ENCODE measurements at regions not wholly inside any gene's neighbourhood (a gene's known extent, or its start where the extent isn't known, plus 50 kb on each side); places are given as distances from the start of the nearest gene placed in this dataset.
"Not testable (repeated sequence)": the region's sequence is repeated elsewhere in the genome, so short reads cannot be mapped to it uniquely, and the experiment has no call there.

GRCh38 chr10:76815505-76815904, 822.1 kb downstream of the KCNMA1 start:
- not testable (repeated sequence) for DNase-seq (ENCODE audit: low spot score)

GRCh38 chr10:76811430-76811829, 826.2 kb downstream of the KCNMA1 start:
- DNase-seq (ENCODE audit: low spot score), result no peak

- DNase-seq (ENCODE audit: low spot score), result no peak
Measured at GRCh38 chr10:76788452-76788811, 849.2 kb downstream of the KCNMA1 start.

DNA sequence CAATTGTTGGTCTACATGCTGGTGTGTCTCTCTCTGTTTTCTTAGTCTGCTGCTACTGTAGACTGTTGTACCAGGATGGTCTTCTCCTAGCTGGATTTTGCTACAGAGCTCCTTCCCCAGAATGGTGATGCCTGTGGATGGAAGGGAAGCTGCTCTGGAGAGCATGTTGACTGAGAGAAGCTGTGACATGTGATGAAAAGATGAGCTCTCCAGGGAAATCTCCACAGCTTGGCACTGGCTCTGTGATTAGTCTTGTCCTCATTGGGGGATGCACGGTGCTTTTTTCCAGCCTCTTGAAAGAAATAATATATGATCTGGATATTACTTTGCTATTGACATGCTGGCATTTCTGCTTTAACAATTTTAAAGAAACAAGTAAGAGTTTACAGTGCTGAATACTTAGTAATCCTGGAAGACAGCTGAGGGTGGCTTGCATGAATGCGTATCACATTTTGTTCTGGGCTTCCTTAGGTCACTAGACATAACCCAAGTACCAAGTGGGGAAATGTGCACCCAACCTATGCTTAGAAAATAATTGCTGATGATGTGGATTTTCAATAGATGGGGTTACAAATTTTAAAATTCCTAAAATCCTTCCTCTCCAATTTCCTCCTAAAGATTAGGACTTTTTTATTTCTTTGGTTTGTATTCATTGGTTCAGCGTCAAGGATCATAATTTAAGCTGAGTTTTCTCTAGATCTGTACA, 849.7 kb downstream of the KCNMA1 start:
- DNase-seq (ENCODE audit: low spot score), result no peak

DNA sequence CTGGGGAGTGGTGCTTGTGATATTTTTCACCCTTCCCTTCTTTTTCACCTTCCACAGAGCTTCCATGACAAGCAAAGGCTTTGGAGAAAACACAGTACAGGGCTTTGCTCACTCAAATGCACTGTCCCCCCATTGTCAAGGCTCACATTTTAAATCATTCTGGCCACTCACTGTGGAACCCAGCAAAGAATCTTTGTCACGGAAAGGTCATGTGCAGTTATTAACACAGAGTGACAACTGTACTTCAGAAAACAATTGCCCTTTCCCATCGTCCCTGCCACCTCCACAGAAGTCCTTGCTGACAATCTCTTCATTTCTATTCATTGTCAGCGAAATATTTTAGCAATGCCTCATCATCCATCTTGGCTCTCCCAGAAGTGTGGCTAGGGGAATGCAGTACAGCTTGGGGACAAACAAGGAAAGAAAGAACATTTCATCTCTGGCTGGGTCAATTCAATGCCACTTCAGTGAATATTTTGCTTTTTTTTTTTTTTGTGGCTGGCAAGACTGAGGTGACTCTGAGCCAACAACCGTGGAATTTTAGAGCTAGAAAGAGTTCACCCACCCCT, 851.0 kb downstream of the KCNMA1 start:
- DNase-seq (ENCODE audit: low spot score), result no peak

DNA sequence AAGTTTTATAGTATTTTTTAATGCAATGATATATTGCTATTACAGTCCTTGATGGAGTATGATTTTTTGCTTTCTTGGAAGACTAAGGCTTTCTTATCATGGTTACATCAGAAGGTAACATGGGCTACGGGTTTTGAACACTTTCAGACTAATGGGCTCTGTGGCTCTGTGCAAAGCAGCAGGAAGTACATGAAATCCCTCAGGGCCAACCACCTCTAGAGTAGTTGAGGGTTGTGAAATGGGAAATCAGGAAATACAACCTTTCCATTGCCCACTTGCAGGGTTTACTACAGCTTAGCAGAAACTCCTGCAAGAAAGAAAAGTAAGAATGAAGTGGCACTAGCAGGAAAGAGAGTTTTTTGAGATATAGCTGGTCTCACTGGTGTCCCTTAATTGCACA, 853.5 kb downstream of the KCNMA1 start:
- no peak for DNase-seq (ENCODE audit: low spot score)

DNA sequence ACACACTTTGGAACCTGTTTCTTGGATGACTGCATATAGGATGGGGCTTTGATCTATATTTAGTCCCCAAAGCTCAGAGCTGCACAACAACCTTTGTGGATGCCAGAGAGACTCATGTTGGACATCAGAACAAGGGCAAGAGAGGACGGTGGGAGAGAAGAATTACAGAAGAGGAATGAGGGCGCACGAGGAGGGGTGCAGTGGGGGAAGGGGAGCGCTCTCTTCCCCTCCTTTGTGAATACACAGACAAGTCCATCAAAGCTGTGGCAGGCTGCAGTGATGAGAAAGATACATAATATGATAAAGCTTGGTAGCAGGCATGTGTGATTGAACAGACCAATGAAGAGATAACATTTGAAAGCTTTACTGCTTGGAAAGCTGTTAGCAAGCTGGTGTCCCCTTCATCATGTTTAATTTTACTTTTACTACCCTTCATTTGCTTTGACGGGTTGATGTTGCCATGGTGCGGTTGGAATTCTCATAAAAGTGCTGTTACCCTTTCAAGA, 857.8 kb downstream of the KCNMA1 start:
- no peak for DNase-seq (ENCODE audit: low spot score)

DNA sequence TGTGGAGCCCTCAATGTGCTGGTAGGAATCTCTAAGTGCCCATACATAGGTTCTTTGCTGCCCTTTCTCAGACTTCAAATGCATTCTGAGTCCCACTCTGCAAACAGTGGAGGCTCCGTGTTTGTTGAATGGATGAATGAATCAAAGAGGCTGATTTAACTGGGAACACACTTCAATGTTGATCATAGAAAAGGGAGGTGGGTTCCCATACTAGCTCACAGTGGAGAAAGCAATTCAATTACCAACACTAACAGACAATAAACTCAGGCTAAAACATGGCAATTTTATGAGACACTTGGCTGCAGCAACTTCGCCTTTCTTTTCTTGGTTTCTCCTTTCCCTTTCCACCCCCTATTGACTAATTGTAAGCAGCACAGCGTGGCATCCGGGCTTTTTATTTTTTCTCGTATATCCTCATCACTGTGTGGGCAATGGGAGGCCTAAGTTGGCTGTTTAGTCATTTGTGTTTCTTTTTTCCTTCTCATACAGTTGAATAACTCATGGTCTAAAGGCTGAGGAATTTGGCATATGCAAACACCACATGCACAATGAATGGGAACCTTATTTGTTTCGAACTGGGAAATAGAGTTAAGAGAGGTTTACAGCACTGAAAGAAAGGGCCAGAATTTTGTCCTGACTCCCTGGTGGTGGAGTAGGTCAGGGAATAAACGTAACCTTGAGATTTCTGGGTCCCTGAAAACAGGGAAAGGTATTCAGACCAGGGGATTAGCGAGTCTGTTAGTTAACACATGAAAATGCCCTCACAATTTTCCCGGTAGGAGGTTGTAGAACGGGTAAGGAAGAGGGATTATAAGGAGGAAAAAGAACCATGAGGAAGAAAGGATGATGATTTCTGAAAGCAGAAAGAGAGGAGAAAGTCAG, 858.5 kb downstream of the KCNMA1 start:
- no peak for DNase-seq (ENCODE audit: low spot score)

- DNase-seq (ENCODE audit: low spot score), result no peak
Measured at GRCh38 chr10:76774987-76775603, 862.5 kb downstream of the KCNMA1 start.

DNA sequence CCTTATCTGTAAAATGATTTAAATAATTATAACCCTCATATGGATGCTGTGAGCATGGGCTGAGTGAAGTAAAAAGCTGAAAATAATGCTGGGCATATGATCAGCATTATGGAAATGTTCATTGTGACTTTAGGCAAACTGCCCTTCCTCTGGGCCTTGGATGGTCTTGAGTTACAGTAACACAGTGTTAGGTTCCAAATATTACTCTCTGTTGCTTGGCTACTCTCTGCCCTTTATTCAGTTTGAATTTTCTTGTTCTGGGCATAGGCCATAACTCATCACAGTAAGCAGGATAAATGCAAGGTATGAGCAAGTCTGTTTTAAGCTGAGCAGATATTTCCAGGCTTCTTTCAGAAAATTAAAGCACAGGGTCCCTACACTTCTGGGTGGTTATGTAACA, 868.0 kb downstream of the KCNMA1 start:
- no peak for DNase-seq (ENCODE audit: low spot score)

- no peak for DNase-seq (ENCODE audit: low spot score)
Measured at GRCh38 chr10:76769161-76769560, 868.4 kb downstream of the KCNMA1 start.

DNA sequence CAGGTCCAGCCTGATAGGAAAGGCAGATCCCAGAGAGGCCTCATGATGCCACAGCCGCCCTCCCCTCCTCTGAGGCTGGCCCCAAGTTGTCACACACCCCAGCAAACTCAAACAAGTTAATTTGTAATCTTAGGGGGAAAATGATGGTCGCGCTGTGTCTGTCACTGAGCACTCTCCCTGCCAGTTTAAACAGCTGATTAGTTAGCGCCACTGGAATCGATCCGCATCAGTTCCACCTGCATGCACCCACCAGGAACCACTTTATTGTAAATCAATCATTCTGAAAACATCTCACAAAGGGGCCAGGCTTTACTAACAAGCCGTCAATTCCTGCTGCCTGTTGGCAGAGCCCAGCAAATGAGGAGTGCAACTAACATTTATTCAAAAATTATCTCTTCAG, 870.9 kb downstream of the KCNMA1 start:
- DNase-seq (ENCODE audit: low spot score), result no peak

- not testable (repeated sequence) for DNase-seq (ENCODE audit: low spot score)
Measured at GRCh38 chr10:76764921-76765320, 872.7 kb downstream of the KCNMA1 start.

DNA sequence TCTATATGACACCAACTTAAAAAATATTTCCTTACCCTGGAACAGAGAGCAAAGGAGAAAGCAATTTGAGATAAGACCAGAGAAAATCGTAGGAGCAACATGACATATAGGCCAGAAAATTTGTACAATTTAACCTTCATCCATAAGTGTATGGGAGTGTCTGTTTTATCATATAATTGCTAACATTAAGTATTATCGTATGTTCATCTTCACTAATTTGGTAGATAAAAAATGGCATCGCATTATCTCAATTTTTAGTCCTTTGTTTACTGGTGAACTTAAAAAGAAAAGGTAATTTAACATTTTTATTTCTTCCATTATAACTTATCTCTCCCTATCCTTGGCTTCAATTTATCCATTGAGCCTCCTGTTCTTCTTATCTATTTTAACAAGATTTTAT, 873.4 kb downstream of the KCNMA1 start:
- DNase-seq (ENCODE audit: low spot score), result no peak

DNA sequence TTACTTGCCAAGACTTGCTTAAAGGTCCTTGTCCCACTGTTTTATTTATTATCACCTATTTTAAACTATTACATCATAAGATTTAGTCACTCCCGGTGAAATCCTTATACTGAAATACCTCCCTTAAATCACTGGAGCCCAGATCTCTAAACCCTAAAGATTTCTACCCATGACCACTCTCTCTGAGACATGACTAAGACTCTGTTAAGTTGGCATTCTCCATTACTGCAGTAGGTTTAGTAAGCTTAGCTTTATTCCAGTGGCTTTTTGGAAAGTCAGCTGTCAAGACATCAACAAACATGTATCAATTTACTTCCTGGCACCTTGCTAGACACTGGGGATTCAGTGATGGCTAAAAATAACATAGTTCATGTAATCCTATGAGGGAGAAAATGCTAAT, 874.2 kb downstream of the KCNMA1 start:
- no peak for DNase-seq (ENCODE audit: low spot score)

DNA sequence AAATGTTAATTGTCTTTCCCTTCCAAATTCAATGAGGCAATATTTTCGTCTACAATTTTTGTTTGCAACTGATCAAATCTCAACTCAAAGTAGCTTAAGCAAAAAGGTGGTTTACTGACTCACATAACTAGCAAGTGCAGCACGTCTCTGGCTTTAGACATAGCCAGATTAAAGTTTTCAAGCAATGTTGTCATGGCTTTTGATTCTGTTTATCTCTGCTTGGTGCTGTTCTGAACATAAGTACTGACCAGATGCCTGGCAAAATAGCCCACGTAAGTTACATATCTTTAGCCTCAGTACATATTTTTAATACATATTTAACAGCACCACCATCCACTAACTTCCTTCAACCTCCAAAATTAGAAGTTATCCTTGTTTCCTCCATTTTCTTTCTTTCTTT, 877.9 kb downstream of the KCNMA1 start:
- DNase-seq (ENCODE audit: low spot score), result no peak

- no peak for DNase-seq (ENCODE audit: low spot score)
Measured at GRCh38 chr10:76743169-76743568, 894.4 kb downstream of the KCNMA1 start.

DNA sequence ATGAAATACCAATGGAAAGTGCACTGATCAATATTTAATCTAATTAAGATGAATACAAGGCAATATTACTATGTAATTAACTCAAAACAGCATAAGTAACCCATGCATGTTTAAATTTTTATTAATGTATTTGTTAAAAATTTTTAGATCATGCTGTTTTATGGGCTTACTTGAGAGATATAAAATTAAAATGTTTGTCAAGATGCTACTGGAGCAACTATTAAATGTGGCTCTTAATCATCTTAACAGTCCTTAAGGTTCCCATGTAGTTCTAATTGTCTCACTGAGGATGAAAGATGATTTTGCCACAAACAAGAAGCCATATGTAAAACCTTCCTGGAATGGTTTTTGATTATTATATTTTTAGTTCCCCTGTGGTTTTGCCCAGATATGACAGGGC, 897.1 kb downstream of the KCNMA1 start:
- DNase-seq (ENCODE audit: low spot score), result no peak

- no peak for DNase-seq (ENCODE audit: low spot score)
Measured at GRCh38 chr10:76738991-76739390, 898.6 kb downstream of the KCNMA1 start.

GRCh38 chr10:76736815-76737618, 900.6 kb downstream of the KCNMA1 start:
- DNase-seq (ENCODE audit: low spot score), result no peak

GRCh38 chr10:76736392-76736791, 901.2 kb downstream of the KCNMA1 start:
- no peak for DNase-seq (ENCODE audit: low spot score)

- no peak for DNase-seq (ENCODE audit: low spot score)
Measured at GRCh38 chr10:76735866-76736265, 901.7 kb downstream of the KCNMA1 start.
